Stomach (tissue), 8 donors: ENCODE measurements at regions not wholly inside any gene's neighbourhood (a gene's known extent, or its start where the extent isn't known, plus 50 kb on each side); places are given as distances from the start of the nearest gene placed in this dataset.

Source experiments
- DNase-seq, 2 donors: peaks; one replicate each; pipeline versions ENCODE4 v3.0.0 to v3.0.0-alpha.2; 2013 to 2019
- H3K27ac ChIP-seq, 5 donors: fragments of 200-600 bp in 4 of 5; sonication (generic) in 4 of 5; one replicate each; pipeline ENCODE4 v1.5.1; 2013 to 2019; ENCODE audit warnings: mild to moderate bottlenecking in 1 of 5, moderate library complexity in 1 of 5
- H3K27me3 ChIP-seq, 3 donors: fragments of 200-600 bp; sonication (generic); one replicate each; pipeline ENCODE4 v1.5.1; 2017 to 2019; ENCODE audit warnings: mixed run types in 1 of 3
- H3K36me3 ChIP-seq, 4 donors: fragments of 200-600 bp; sonication (generic); 1 replicate in 3 of 4; 2 replicates in 1 of 4; pipeline ENCODE4 v1.5.1; 2016 to 2019
- H3K4me1 ChIP-seq, 4 donors: fragments of 200-600 bp; sonication (generic); one replicate each; pipeline ENCODE4 v1.5.1; 2016 to 2019
- H3K4me3 ChIP-seq, 4 donors: fragments of 200-600 bp; sonication (generic) in 3 of 4; one replicate each; pipeline ENCODE4 v1.5.1; 2016 to 2019; ENCODE audit warnings: mild to moderate bottlenecking in 1 of 4
- H3K9me3 ChIP-seq, 4 donors: fragments of 200-600 bp; sonication (generic); one replicate each; pipeline ENCODE4 v1.5.1; 2016 to 2019
- CTCF ChIP-seq, 7 experiments: fragments of 450-650 bp in 4 of 7; fragments of 200-600 bp in 3 of 7; sonication (generic) in 3 of 7; IDR thresholded peaks; one replicate each; pipeline ENCODE4 v1.5.1; 2016 to 2019; ENCODE audit warnings: antibody characterized with exemption in 7 of 7, control low read depth in 2 of 7, mild to moderate bottlenecking in 1 of 7
- EP300 ChIP-seq: sonication (generic); formaldehyde crosslinking; IDR thresholded peaks from one replicate; pipeline ENCODE4 v1.6.1; 2017; ENCODE audit warnings: antibody characterized with exemption
- POLR2A ChIP-seq, 4 donors: fragments of 450-650 bp; IDR thresholded peaks; one replicate each; pipeline ENCODE4 v1.6.1; 2016; ENCODE audit warnings: antibody characterized with exemption in 4 of 4, control low read depth in 2 of 4, mild to moderate bottlenecking in 1 of 4, moderate library complexity in 1 of 4
- POLR2AphosphoS5 ChIP-seq, 3 donors: sonication (generic); formaldehyde crosslinking; IDR thresholded peaks; one replicate each; pipeline ENCODE4 v1.6.1; 2016; ENCODE audit warnings: antibody characterized with exemption in 3 of 3
- WGBS, 5 donors: extraction: QIAGEN DNeasy Blood & Tissue Kit in 3 of 5; methylation state at CpG; one replicate each; pipeline versions ENCODE4 v1.1.5 to v1.1.7; 2013 to 2018; 5-methylcytosine and 5-hydroxymethylcytosine counted together
- intact Hi-C: fragments of 100-400 bp; cut with DNase I; formaldehyde crosslinking; loops from one replicate; pipeline ENCODE4 v1.15.1; 2023; ENCODE audit warnings: low total_unique reads
- donor health status: healthy with polysubstance abuse.
- donor health status: Bipolar disorder and iron deficiency.
- donor health status: healthy.

- Histone ChIP-seq H3K36me3 (no peaks in the 10 kb centered on the region), H3K4me1 (peaks cover 0 to 13% (median 6%) of the 10 kb centered on the region in 4 donors), H3K27me3 (no peaks in the 10 kb centered on the region), H3K4me3 (no peak overlapping the region), H3K27ac (no peak overlapping the region), H3K9me3 (peaks cover 0 to 4% (median under 1%) of the 10 kb centered on the region in 4 donors)
- intact Hi-C loops, result no loop called here
- WGBS, 5 donors, result 82 to 97% (median 91%) methylated on average over 1 of the region's 1 CpG
- no peak for TF ChIP-seq CTCF (IDR thresholded peaks at IDR 0.05)
- no peak for TF ChIP-seq EP300
- no peak for TF ChIP-seq POLR2A (IDR thresholded peaks at IDR 0.05)
- no peak for TF ChIP-seq POLR2AphosphoS5 (IDR thresholded peaks at IDR 0.05)
- no peak for DNase-seq
These were observed 362.7 kb downstream of the REEP3 start for GRCh38 chr10:63883861-63884260.

- intact Hi-C loops, result no loop called here
- H3K9me3 ChIP-seq, result peaks cover 0 to 4% (median 0%) of the 10 kb centered on the region in 4 donors
- TF ChIP-seq EP300 (no peak), POLR2A (IDR thresholded peaks at IDR 0.05) (no peak), POLR2AphosphoS5 (IDR thresholded peaks at IDR 0.05) (no peak), CTCF (IDR thresholded peaks at IDR 0.05) (no peak)
These were observed 363.2 kb downstream of the REEP3 start for GRCh38 chr10:63884426-63884825.

DNA sequence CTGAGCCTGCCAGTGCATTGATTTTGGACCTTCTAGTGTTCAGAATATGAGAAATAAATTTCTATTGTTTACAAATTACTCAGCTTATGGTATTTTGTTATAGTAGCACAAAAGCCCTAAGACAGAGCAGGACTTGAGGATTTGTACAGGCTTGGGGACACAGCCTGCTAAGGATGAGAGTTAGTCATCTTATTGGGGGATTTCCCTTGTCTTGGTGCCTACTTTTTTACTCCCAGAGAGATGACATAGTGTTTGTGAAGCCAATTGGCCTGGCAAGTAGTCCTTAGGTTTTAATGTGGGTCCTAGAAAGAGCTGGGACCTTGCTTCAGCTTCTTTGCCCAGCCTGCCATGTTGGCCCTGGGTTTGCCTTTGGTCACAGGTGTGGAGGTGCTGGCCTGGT is 364.0 kb downstream of the REEP3 start:
- TF ChIP-seq POLR2AphosphoS5 (IDR thresholded peaks at IDR 0.05) (no peak), EP300 (no peak), CTCF (IDR thresholded peaks at IDR 0.05) (no peak), POLR2A (IDR thresholded peaks at IDR 0.05) (no peak)

More at GRCh38 chr10:63884426-63884825, 363.2 kb downstream of the REEP3 start:
- Histone ChIP-seq H3K36me3 (no peaks in the 10 kb centered on the region), H3K4me1 (peaks cover 0 to 13% (median 6%) of the 10 kb centered on the region in 4 donors), H3K27me3 (no peaks in the 10 kb centered on the region), H3K4me3 (no peak overlapping the region), H3K27ac (no peak overlapping the region)
- WGBS, 5 donors, result 75 to 92% (median 89%) methylated on average over 2 of the region's 2 CpGs
- no peak for DNase-seq

DNA sequence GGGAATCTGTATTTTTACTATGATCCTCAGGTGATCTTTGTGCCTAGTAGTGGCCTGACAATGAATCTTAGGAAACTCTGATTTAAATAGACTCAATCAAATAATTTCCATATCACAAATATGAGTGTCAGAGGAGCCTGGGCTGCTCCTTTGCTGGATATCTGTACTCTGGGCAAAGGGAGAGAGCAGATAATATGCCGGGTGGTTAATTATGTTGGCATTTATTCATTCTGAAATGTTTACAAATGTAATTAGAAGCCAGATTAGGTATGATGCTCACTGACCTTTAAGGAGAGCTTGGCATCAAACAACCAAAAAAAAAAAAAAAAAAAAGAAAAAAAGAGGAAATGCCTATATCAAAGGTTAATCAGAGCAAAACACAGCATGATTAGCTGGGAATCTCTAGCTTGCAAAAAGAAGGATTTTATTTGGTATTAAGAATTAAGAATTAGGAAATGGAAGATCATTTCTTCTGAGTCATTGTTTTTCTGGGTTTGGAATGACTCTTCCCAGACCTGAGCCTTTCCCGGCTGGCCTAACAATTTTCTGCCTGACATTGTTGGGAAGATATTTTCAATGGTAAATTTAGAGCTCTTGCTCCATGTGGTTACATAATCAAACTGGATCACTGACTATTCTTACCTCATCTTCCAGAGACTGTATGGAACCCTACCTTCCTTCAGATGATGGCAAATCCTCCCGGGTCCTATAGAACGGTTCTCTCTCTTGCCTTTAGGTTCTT is 365.3 kb downstream of the REEP3 start:
- H3K4me1 ChIP-seq, result peaks cover 0 to 13% (median 6%) of the 10 kb centered on the region in 4 donors
- no peak overlapping the region for H3K27ac ChIP-seq
- H3K4me3 ChIP-seq, result no peak overlapping the region
- DNase-seq, result no peak
- TF ChIP-seq EP300, result no peak
- TF ChIP-seq CTCF (IDR thresholded peaks at IDR 0.05), result no peak
- no peak for TF ChIP-seq POLR2AphosphoS5 (IDR thresholded peaks at IDR 0.05)
- TF ChIP-seq POLR2A (IDR thresholded peaks at IDR 0.05), result no peak
- intact Hi-C loops, result no loop called here
- no peaks in the 10 kb centered on the region for H3K36me3 ChIP-seq
- no peaks in the 10 kb centered on the region for H3K9me3 ChIP-seq
- 68 to 78% (median 76%) methylated on average over 4 of the region's 4 CpGs for WGBS, 5 donors
- H3K27me3 ChIP-seq, result no peaks in the 10 kb centered on the region

More for the DNA sequence above, 364.0 kb downstream of the REEP3 start:
- Histone ChIP-seq H3K9me3 (peaks cover 0 to 4% (median 0%) of the 10 kb centered on the region in 4 donors), H3K36me3 (no peaks in the 10 kb centered on the region), H3K27ac (no peak overlapping the region), H3K27me3 (no peaks in the 10 kb centered on the region), H3K4me3 (no peak overlapping the region), H3K4me1 (peaks cover 0 to 13% (median 6%) of the 10 kb centered on the region in 4 donors)
- intact Hi-C loops, result no loop called here
- no peak for DNase-seq
